GM19023 (cell line): ENCODE measurements at regions not wholly inside any gene's neighbourhood (a gene's known extent, or its start where the extent isn't known, plus 50 kb on each side); places are given as distances from the start of the nearest gene placed in this dataset.

Experiments used
- ATAC-seq: cut with Tn5 transposase; IDR thresholded peaks from one replicate; pipeline ENCODE4 v1.9.1; 2021; ENCODE audit warnings: mild to moderate bottlenecking, moderate library complexity; ENCODE audit not compliant: unreplicated experiment

DNA sequence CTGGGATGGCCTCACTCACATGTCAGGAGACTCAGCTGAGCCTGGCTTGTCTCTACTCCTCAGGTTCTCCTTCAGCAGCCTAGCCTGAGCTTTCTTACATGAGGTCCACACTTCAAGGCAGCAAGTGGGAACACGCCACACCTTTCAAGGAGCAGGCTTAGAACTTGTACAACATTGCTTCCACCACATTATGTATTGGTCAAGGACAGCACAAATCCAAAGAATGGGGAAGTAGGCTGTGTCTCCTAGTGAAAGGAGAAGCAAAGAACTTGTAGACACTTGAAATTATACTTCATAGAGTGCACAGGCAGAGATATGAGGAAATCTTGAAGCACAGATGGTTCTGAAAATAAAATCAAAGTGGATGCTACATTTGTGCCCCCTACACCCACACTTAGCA, 120.9 kb upstream of the NOCT start:
- no peak for ATAC-seq

DNA sequence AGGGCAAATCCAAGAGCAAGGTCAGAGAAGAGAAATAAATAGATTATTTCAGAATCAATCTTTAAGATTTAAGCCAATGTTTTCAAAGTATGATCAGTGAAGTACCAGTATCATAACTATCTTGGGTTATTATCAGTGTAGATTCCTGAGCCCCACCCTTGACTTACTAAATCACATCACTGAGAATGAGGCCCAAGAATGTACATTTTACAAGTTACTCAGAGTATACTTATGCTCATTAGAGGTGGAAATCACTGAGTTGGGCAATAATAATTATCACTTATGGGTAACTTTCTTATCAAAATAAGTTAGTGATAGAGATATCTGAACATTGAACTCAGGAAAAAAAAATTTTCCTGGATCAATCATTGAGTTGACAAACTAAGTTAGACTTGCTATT, 121.6 kb upstream of the NOCT start:
- ATAC-seq: no peak

DNA sequence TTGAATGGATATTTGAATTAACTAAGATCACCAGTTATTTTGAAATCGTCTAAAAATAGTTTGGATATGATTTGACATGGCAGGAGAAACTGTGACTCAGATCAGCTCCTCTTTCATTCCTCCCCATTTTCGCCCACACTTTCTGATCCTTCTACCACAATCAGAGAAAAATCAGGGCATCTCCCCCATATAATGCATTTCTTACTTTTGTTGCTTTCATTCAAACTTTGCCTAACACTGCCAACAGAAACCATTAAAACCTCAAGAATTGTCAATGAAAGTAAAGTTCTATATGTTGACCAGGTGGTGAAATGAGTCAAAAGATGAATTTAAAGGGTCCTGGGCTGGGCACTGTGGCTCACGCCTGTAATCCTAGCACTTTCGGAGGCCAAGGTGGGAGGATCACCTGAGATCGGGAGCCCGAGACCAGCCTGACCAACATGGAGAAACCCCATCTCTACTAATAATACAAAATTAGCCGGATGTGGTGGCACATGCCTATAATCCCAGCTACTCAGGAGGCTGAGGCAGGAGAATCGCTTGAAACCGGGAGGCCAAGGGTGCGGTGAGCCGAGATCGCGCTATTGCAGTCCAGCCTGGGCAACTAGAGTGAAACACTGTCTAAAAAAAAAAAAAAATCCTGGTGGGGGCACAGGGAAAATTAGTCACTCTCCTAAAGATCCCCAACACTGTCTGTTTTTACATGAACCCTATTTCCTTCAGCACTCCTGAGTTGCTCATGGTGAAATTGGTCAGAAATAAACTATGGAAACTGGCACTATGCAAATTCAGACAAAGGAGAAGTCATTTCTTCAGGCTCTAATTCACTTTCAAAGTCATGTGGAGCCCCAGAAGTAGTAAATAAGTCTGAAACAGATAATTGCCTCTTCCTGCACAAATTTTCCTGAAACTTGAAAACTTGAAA, 122.8 kb upstream of the NOCT start:
- ATAC-seq: no peak

DNA sequence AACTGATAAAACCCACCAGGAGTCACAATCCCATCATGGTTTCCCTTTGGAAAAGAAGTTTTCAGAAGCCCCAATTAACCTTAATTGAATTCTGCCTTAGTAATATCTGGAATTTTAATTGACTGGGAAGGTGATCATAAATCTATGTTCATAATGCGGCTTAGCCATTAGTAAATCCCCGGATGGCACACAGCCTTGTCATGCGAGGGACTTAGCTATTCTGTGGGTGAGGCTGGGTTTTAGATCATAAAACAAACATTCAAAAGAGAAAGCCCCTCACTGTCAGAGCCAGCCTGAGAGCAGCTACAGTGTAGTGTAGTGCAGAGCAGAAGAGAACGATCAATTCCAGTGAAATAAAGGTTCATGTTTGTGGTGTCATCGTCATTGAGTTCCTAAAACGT, 124.0 kb upstream of the NOCT start:
- no peak for ATAC-seq

DNA sequence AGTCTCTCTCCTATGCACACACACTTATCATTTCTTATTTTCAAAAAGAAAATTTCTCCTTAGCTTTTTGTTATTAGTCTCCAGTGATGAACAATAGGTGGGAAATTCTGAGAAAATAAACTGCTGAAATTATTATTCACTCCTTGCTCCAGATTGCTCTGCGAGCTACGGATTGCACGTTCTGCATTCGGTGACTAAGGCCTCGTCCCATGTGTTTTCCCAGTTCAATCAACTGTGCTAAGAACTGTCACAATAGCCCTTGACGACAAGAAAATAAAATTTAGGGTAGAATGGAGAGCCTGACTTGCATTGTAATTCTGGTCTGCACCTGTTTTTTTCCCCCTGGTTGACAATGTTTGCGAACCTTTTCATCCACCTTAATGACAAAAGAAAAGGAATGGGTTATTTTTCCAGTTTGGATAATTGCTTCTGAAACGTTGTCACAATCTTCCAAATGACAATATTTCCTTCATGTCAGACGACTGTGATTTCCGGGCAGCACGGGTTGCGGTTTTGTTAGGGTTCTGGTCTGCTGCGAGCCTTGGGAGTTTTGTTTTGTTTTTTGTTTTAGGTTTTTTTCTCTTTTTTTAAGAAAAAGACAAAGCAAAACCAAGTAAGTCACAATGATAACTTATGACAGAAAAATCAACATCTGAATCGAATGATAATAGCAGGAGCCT, 124.5 kb upstream of the NOCT start:
- ATAC-seq: no peak

DNA sequence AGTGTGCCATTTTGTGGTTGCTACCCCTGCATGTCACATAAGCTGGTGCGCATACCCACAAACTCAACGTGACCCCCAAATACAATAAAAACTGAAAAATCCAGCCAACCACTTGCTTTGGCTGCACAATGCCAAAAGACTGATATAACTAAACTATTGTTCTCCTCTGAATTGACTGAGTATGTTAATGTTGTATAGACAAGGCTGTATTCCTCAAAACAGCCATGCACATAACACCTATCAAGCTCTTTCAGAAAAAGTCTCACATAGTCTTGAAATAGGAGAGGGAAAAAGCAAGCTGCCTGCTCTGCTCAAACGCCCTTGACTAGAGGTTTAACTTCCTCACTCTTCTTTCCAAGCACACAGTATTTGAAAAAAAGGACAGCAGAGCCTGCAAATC, 126.4 kb upstream of the NOCT start:
- no peak for ATAC-seq

DNA sequence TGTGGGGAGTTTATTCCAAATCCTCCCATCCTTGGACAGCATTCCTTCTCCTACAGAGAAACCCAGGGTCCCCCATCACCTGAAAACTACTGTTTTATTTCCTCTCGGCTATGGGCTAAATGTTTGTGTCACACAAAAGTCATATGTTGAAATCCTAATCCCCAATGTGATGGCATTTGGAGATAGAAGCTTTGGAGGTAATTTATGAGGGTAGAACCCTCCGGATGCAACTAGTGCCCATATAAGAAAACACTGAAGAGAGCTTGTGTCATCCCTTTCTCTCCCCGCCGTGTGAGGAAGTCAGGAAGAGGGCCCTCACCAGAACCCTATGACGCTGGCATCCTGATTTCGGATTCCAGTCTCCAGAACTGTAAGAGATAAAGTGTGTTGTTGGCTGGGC, 127.8 kb upstream of the NOCT start:
- no peak for ATAC-seq

GRCh38 chr4:138887341-138887740, 128.2 kb upstream of the NOCT start:
- ATAC-seq: no peak

- no peak for ATAC-seq
Observed at GRCh38 chr4:138879757-138880156, 135.8 kb upstream of the NOCT start.

DNA sequence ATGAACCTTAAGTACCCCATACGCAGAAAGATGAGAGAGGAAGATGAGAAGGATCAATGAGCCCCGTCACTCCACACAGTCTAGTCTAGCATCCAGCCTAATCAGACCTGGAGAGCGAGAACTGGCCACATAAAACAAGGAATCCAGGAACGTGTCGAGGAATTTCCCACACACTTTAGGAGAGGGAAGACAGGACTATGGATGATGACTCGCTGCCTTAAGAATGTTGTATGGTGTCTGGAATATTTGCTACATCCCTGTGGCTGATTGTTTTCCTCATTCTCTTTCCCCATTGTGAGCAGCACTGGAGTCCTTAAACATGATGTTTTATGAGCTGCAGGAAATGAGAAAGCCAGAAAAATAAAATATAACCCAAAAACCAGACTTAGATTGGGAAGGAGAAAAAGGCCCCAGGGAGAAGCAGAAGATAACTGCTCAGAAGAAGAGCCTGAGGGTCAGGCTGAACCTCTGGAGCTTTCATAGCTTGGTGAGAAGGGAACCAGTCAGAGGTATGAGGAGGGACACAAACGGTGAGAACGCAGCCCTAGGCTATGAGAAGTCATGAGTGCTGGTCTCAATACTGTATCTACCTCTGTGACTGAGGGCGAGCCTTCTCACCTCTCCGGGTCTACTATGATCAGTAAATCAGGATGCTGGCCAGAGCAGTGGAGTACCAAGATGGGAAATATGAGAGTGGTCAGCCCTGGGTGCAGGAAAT, 139.5 kb upstream of the NOCT start:
- no peak for ATAC-seq

DNA sequence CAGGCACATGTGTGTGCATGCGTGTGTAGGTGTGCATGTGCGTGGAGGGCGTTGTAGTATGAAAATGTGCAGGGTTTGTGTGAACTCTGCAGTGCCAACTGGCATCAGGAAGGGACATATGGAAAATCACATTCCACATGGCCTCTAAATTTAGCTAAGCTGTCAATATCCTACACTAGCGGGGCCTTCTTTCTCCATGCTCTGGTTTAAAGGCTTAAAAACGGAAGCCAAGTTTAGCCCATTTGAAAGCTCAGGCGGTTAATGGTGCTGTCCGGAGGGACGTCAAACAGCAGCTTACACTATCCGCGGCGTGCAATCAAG, 144.1 kb upstream of the NOCT start:
- no peak for ATAC-seq

GRCh38 chr4:138870737-138871554, 144.6 kb upstream of the NOCT start:
- peak; percentile 70 for ATAC-seq

- no peak for ATAC-seq
Observed at GRCh38 chr4:138869631-138870030, 145.9 kb upstream of the NOCT start.

GRCh38 chr4:138869165-138869564, 146.4 kb upstream of the NOCT start:
- ATAC-seq: no peak

DNA sequence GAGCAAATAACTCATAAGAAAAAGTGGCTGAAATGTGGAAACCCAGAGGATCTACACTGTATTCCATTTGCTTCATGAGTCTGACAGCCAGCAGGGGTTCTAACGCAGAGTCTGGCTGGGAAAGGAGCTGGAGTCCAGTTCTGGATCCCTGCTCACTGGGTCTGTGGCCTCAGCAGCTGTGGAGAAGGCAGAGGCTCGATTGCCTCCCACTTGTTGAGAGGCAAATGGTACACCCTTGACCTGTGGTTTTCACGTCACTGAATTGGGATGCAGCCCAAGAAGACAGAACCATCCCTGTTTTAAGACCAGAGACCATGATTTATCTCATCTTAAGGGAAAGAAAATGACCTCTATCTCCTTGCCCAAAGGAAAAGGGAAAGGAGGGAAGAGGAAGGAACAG, 147.0 kb upstream of the NOCT start:
- no peak for ATAC-seq

- ATAC-seq: no peak
Observed at GRCh38 chr4:138867404-138867803, 148.2 kb upstream of the NOCT start.

DNA sequence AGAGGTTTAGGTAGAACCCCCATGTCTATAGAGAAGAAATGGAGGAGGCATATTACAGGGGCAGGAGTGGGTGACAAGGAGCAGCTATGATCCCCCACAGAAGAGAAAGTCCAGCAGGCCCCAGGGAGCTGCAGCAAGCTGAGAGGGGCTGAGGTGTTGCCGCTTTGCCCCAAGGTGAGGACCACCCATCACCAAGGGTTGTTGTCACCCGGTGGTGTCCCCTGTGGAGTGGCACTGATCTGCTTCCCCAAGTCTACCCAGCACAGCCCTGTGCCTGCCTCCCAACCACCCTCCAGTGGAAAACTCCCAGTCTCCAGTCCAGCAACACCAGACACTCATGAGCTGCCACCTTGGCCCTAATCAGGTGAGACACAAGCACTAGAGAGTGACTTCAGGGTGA, 149.3 kb upstream of the NOCT start:
- ATAC-seq: no peak

DNA sequence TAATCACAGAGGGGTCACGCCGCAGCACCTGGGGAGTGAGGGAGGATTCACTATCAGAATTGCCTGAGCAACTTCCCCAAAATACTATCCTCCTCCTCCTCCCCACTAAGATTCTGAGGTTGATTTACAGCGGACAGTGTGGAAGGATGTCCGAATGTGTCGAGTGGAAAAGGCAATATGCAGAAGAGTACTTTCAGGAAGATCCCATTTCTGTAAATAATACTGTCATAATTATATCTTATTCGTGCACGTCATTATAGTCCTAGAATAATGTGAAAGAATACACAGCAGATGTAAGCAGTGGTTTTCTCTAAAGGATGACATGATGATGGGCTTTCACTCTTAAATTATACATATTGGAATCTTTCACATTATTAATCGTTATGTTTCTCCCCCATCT, 149.8 kb upstream of the NOCT start:
- ATAC-seq: no peak

DNA sequence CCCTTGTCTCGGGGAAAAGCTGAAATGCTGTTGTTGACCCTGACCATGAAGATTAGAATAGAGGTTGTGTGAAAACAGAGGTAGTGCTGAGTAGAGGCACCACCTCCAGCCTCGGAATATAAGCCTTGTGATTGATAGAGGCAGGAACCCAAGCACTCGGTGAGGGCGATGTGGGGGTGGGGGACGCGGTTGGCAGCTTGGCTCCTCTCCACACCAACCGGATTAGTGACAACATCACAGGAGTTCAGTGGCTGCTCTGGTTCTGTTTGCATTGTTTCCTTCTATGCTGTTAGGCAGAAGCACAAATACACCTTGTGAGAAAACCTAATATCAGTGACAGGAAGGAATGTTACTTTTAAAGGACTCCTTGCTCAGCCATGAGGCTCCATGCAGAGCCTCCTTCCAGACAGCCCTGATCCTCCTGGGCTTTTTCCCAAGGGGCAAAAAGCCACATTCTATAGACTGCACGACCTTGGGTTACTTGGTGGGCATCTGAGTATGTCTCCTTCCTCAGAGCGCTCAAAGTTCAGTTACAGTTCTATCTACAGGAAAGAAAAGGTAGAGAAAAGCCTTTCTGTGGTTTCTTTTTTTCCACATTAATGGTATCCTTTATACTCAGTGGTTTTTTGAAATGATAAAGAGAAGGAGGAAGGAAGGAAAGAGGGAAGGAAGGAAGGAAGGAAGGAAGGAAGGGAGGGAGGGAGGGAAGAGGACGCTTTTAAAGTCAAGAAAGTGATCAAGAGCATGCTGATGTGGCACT, 150.4 kb upstream of the NOCT start:
- ATAC-seq: no peak

GRCh38 chr4:138863160-138863559, 152.4 kb upstream of the NOCT start:
- no peak for ATAC-seq
